HepG2 (cell line): ENCODE measurements at regions not wholly inside any gene's neighbourhood (a gene's known extent, or its start where the extent isn't known, plus 50 kb on each side); places are given as distances from the start of the nearest gene placed in this dataset.

Experiments used
- ATAC-seq: fragments of 200-7000 bp; cut with Tn5 transposase; 3 replicates; pipeline ENCODE4 v1.9.1; 2020; ENCODE audit warnings: mild to moderate bottlenecking, moderate library complexity
- BruUV-seq: library from RNA; stranded (reverse); fragments of 400-500 nt; replicated peaks from 2 replicates; lab custom pipeline; 2021; lab: Mats Ljungman, UMichigan
- CTCF ChIA-PET: fragments of 300-600 bp; formaldehyde crosslinking; extraction: SDS; loops from one replicate; lab custom pipeline; 2021; ENCODE audit warnings: low total read pairs, inconsistent platforms, low intra/inter-chr PET ratio; lab: Yijun Ruan, JAX
- POLR2A ChIA-PET: fragments of 350-600 bp; sonication (Branson Sonifier 250); formaldehyde crosslinking; loops from one replicate; lab custom pipeline; 2020; ENCODE audit warnings: antibody characterized with exemption, inconsistent platforms; lab: Yijun Ruan, JAX
- DNase-seq: peaks from one replicate; pipeline ENCODE4 v3.0.0-alpha.2; 2015; ENCODE audit warnings: low spot score
- FAIRE-seq: peaks from 3 replicates; lab custom pipeline; 2011; peaks lifted over from hg19 to GRCh38; lab: Jason Lieb, UNC
- H2AFZ ChIP-seq: one replicate; pipeline ENCODE4 v1.6.1; 2011; ENCODE audit warnings: low read length, inconsistent platforms
- H3K27ac ChIP-seq: fragments of 300-600 bp; 3 replicates; pipeline ENCODE4 v1.8.0; 2011; ENCODE audit warnings: mixed run types, mild to moderate bottlenecking, mixed read lengths, low read length, inconsistent platforms; ENCODE audit not compliant: insufficient read depth; ENCODE audit errors: extremely low read length
- H3K27me3 ChIP-seq, 2 experiments: fragments of 200-600 bp in 1 of 2; 2 replicates in 1 of 2; 3 replicates in 1 of 2; pipeline versions ENCODE4 v1.6.0 to v1.8.0; 2011; ENCODE audit warnings: low read length in 2 of 2, mild to moderate bottlenecking in 2 of 2, moderate library complexity in 2 of 2, inconsistent platforms in 1 of 2; ENCODE audit not compliant: insufficient read depth in 2 of 2, control insufficient read depth in 1 of 2
- H3K36me3 ChIP-seq, 2 experiments: fragments of 200-600 bp in 1 of 2; replicated peaks in 1 of 2; 2 replicates in 1 of 2; 3 replicates in 1 of 2; pipeline versions ENCODE4 v1.5.1 to v1.8.0; 2011; ENCODE audit warnings: low read length in 2 of 2, inconsistent platforms in 1 of 2; ENCODE audit not compliant: insufficient read depth in 2 of 2, control insufficient read depth in 1 of 2
- H3K4me1 ChIP-seq: 2 replicates; pipeline ENCODE4 v1.5.1; 2012; ENCODE audit warnings: low read length, inconsistent platforms; ENCODE audit not compliant: insufficient read depth
- H3K4me2 ChIP-seq: 2 replicates; pipeline ENCODE4 v1.6.0; 2011; ENCODE audit warnings: low read depth, low read length, inconsistent platforms
- H3K4me3 ChIP-seq, 3 experiments: fragments of 200-600 bp in 1 of 3; sonication (generic), shearing (Covaris generic) in 1 of 3; replicated peaks in 1 of 3; 2 replicates each; pipeline ENCODE4 v1.5.1; 2011 to 2016; ENCODE audit warnings: low read length in 3 of 3, inconsistent platforms in 2 of 3, low read depth in 2 of 3, mild to moderate bottlenecking in 2 of 3, control low read depth in 1 of 3, mixed read lengths in 1 of 3; ENCODE audit not compliant: insufficient read depth in 1 of 3
- H3K79me2 ChIP-seq: one replicate; pipeline ENCODE4 v1.6.1; 2011; ENCODE audit warnings: low read length, inconsistent platforms; ENCODE audit not compliant: insufficient read depth
- H3K9ac ChIP-seq: 2 replicates; pipeline ENCODE4 v1.6.0; 2011; ENCODE audit warnings: mild to moderate bottlenecking, low read depth, low read length, inconsistent platforms; ENCODE audit not compliant: insufficient read depth
- H3K9me3 ChIP-seq: 2 replicates; pipeline ENCODE4 v1.5.1; 2012; ENCODE audit warnings: mild to moderate bottlenecking, low read length
- H4K20me1 ChIP-seq: 2 replicates; pipeline ENCODE4 v1.6.0; 2011; ENCODE audit warnings: inconsistent platforms, mild to moderate bottlenecking, low read length, moderate library complexity; ENCODE audit not compliant: insufficient read depth
- ATM ChIP-seq: fragments of 450-650 bp; IDR thresholded peaks from 2 replicates; pipeline ENCODE4 v1.7.1; 2017; ENCODE audit warnings: mild to moderate bottlenecking, borderline replicate concordance
- CENPT ChIP-seq: sonication (generic); formaldehyde crosslinking; IDR thresholded peaks from 2 replicates; pipeline ENCODE4 v1.8.0; 2022; ENCODE audit warnings: low read depth, mild to moderate bottlenecking, moderate library complexity, missing genetic modification reagents
- HOXA5 ChIP-seq: sonication (generic); formaldehyde crosslinking; IDR thresholded peaks from 2 replicates; pipeline ENCODE4 v1.4.0; 2020; ENCODE audit warnings: missing genetic modification reagents
- KLF13 ChIP-seq: sonication (generic); formaldehyde crosslinking; IDR thresholded peaks from 2 replicates; pipeline ENCODE4 v1.4.0; 2020; ENCODE audit warnings: mild to moderate bottlenecking, missing genetic modification reagents
- MED8 ChIP-seq: sonication (generic); formaldehyde crosslinking; IDR thresholded peaks from 2 replicates; pipeline ENCODE4 v1.8.1; 2023; ENCODE audit warnings: mild to moderate bottlenecking, missing genetic modification reagents; ENCODE audit not compliant: insufficient replicate concordance
- MLLT10 ChIP-seq: sonication (generic); formaldehyde crosslinking; IDR thresholded peaks from 2 replicates; pipeline ENCODE4 v1.4.0; 2020; ENCODE audit warnings: missing genetic modification reagents
- PAX8 ChIP-seq: sonication (generic); formaldehyde crosslinking; IDR thresholded peaks from 2 replicates; pipeline ENCODE4 v1.8.0; 2022; ENCODE audit warnings: mild to moderate bottlenecking, missing genetic modification reagents, borderline replicate concordance
- PHF21A ChIP-seq: sonication (generic); formaldehyde crosslinking; IDR thresholded peaks from 2 replicates; pipeline ENCODE4 v1.5.0; 2020; ENCODE audit warnings: mild to moderate bottlenecking, missing genetic modification reagents
- RNF219 ChIP-seq: sonication (generic); formaldehyde crosslinking; IDR thresholded peaks from 2 replicates; pipeline ENCODE4 v1.5.0; 2020; ENCODE audit warnings: mild to moderate bottlenecking, missing genetic modification reagents
- ZNF33B ChIP-seq: sonication (generic); formaldehyde crosslinking; IDR thresholded peaks from 2 replicates; pipeline ENCODE4 v1.5.1; 2020; ENCODE audit warnings: mild to moderate bottlenecking, missing genetic modification reagents
- ZNF343 ChIP-seq: sonication (generic); formaldehyde crosslinking; IDR thresholded peaks from 2 replicates; pipeline ENCODE4 v1.4.0; 2020; ENCODE audit warnings: mild to moderate bottlenecking, missing genetic modification reagents
- ZNF414 ChIP-seq: sonication (generic); formaldehyde crosslinking; IDR thresholded peaks from 2 replicates; pipeline ENCODE4 v1.5.0; 2020; ENCODE audit warnings: missing genetic modification reagents
- ZNF484 ChIP-seq: sonication (generic); formaldehyde crosslinking; IDR thresholded peaks from 2 replicates; pipeline ENCODE4 v1.5.1; 2020; ENCODE audit warnings: mild to moderate bottlenecking, low read depth, missing genetic modification reagents, borderline replicate concordance
- ZNF574 ChIP-seq: sonication (generic); formaldehyde crosslinking; IDR thresholded peaks from 2 replicates; pipeline ENCODE4 v1.4.0; 2020; ENCODE audit warnings: missing genetic modification reagents
- ZNF615 ChIP-seq: sonication (generic); formaldehyde crosslinking; IDR thresholded peaks from 2 replicates; pipeline ENCODE4 v1.5.0; 2020; ENCODE audit warnings: mild to moderate bottlenecking, missing genetic modification reagents, borderline replicate concordance
- ZNF747 ChIP-seq: sonication (generic); formaldehyde crosslinking; IDR thresholded peaks from 2 replicates; pipeline ENCODE4 v1.8.1; 2023; ENCODE audit warnings: missing genetic modification reagents, mild to moderate bottlenecking, borderline replicate concordance
- WGBS: methylation state at CpG from one replicate; pipeline ENCODE4 v1.1.6; 2017; ENCODE audit warnings: low lambda C conversion rate; 5-methylcytosine and 5-hydroxymethylcytosine counted together
- in situ Hi-C: cut with HindIII; loops from 2 replicates; pipeline ENCODE4 v1.10.0; 2017; ENCODE audit warnings: low pct_unique_long_range_greater_than_20kb; ENCODE audit not compliant: extremely low pct_ligation_motif_present
- intact Hi-C: fragments of 100-400 bp; cut with micrococcal nuclease; formaldehyde crosslinking; loops from one replicate; pipeline ENCODE4 v1.10.0; 2022; ENCODE audit not compliant: unreplicated experiment

- ChIA-PET POLR2A (no interaction called here), CTCF (no interaction called here)
- H3K4me3 ChIP-seq: no peak overlapping the region
- no peaks in the 10 kb centered on the region for H3K27me3 ChIP-seq
- peaks cover 58% of the 10 kb centered on the region for H3K9me3 ChIP-seq
- no peak overlapping the region for H3K9ac ChIP-seq
- ATAC-seq: no peak
- in situ Hi-C loops (no loop called here), intact Hi-C loops (no loop called here)
- DNase-seq: no peak
- H2AFZ ChIP-seq: no peak overlapping the region
- H4K20me1 ChIP-seq: no peaks in the 10 kb centered on the region
- no peak overlapping the region for H3K4me2 ChIP-seq
- H3K27ac ChIP-seq: no peak overlapping the region
- TF ChIP-seq MED8 (no peak), ZNF414 (CRISPR knock-in tag) (no peak), ZNF33B (CRISPR knock-in tag) (no peak), KLF13 (no peak), ZNF747 (CRISPR knock-in tag) (no peak), HOXA5 (no peak)
- no peaks in the 10 kb centered on the region for H3K36me3 ChIP-seq
- H3K4me1 ChIP-seq: no peaks in the 10 kb centered on the region
- no peaks in the 10 kb centered on the region for H3K79me2 ChIP-seq
- no TSS peak for BruUV-seq
- no peak for FAIRE-seq
These were observed 1012.7 kb downstream of the ADGRL2 start for GRCh38 chr1:82813386-82813785.

- ChIA-PET CTCF (no interaction called here), POLR2A (no interaction called here)
- WGBS: 0% methylated on average over 3 of the region's 3 CpGs
- no peak for TF ChIP-seq ATM
- no peak for TF ChIP-seq ZNF574 (CRISPR knock-in tag)
- TF ChIP-seq ZNF343 (CRISPR knock-in tag): no peak
- no peak for TF ChIP-seq ZNF484
- TF ChIP-seq CENPT (CRISPR knock-in tag): no peak
- TF ChIP-seq PHF21A (CRISPR knock-in tag): no peak
- no peak for TF ChIP-seq RNF219 (CRISPR knock-in tag)
- no peak for TF ChIP-seq PAX8
- no peak for TF ChIP-seq ZNF615 (CRISPR knock-in tag)
- TF ChIP-seq MLLT10 (CRISPR knock-in tag): no peak
These were observed 1009.9 kb downstream of the ADGRL2 start for GRCh38 chr1:82810601-82811000.

More at GRCh38 chr1:82810601-82811000, 1009.9 kb downstream of the ADGRL2 start:
- no peak overlapping the region for H3K4me2 ChIP-seq
- no peak overlapping the region for H3K9ac ChIP-seq
- ATAC-seq (no peak), DNase-seq (no peak), FAIRE-seq (no peak)
- no peaks in the 10 kb centered on the region for H4K20me1 ChIP-seq
- in situ Hi-C loops (no loop called here), intact Hi-C loops (no loop called here)
- H3K79me2 ChIP-seq: no peaks in the 10 kb centered on the region
- no peaks in the 10 kb centered on the region for H3K36me3 ChIP-seq
- H3K4me1 ChIP-seq: no peaks in the 10 kb centered on the region
- no peak overlapping the region for H3K27ac ChIP-seq
- H3K4me3 ChIP-seq: no peak overlapping the region
- BruUV-seq: no TSS peak
- no peak overlapping the region for H2AFZ ChIP-seq
- no peaks in the 10 kb centered on the region for H3K27me3 ChIP-seq
- peaks cover 56% of the 10 kb centered on the region for H3K9me3 ChIP-seq
